SK-N-MC (cell line): ENCODE measurements at regions not wholly inside any gene's neighbourhood (a gene's known extent, or its start where the extent isn't known, plus 50 kb on each side); places are given as distances from the start of the nearest gene placed in this dataset.
"Not testable (repeated sequence)": the region's sequence is repeated elsewhere in the genome, so short reads cannot be mapped to it uniquely, and the experiment has no call there.

Source experiments
- DNase-seq: peaks from one replicate; pipeline ENCODE4 v3.0.0-alpha.2; 2011; ENCODE audit warnings: low read depth, low spot score
- H3K27ac ChIP-seq: fragments of 200-600 bp; sonication (generic); 2 replicates; pipeline ENCODE4 v1.5.1; 2016; ENCODE audit warnings: mixed run types
- H3K36me3 ChIP-seq: fragments of 200-600 bp; sonication (generic); 2 replicates; pipeline ENCODE4 v1.6.1; 2017; ENCODE audit warnings: antibody characterized with exemption, low read length, mixed read lengths; ENCODE audit not compliant: insufficient read depth
- H3K4me3 ChIP-seq: fragments of 200-600 bp; sonication (generic); 2 replicates; pipeline ENCODE4 v1.5.1; 2016
- H3K9ac ChIP-seq: fragments of 200-600 bp; sonication (generic); 2 replicates; pipeline ENCODE4 v1.8.0; 2017; ENCODE audit warnings: mixed run types, mixed read lengths; ENCODE audit not compliant: insufficient read length
- H3K9me3 ChIP-seq: fragments of 200-600 bp; sonication (generic); 2 replicates; pipeline ENCODE4 v1.6.1; 2017; ENCODE audit warnings: low read depth, mild to moderate bottlenecking, antibody characterized with exemption, low read length, moderate library complexity, mixed read lengths
- EZH2 ChIP-seq: fragments of 200-600 bp; sonication (generic); IDR thresholded peaks from one replicate; pipeline ENCODE4 v1.6.1; 2017; ENCODE audit warnings: antibody characterized with exemption
- FOXP2 ChIP-seq: optimal IDR thresholded peaks from 2 replicates; pipeline ENCODE3; 2011; ENCODE audit warnings: mild to moderate bottlenecking, moderate library complexity; ENCODE audit not compliant: insufficient read depth; ENCODE audit errors: extremely low read length, control extremely low read depth
- POLR2AphosphoS5 ChIP-seq: IDR thresholded peaks from 2 replicates; pipeline ENCODE4 v1.6.1; 2012; ENCODE audit warnings: mild to moderate bottlenecking, low read depth, low read length, borderline replicate concordance

GRCh38 chr5:112511920-112512319 lies 92.8 kb upstream of the EPB41L4A start:
- no peak for DNase-seq

GRCh38 chr5:112512901-112513300 lies 93.8 kb upstream of the EPB41L4A start:
- no peak overlapping the region for H3K9ac ChIP-seq
- H3K9me3 ChIP-seq = no peaks in the 10 kb centered on the region
- no peak overlapping the region for H3K27ac ChIP-seq
- no peak for TF ChIP-seq EZH2
- no peak for TF ChIP-seq POLR2AphosphoS5
- TF ChIP-seq FOXP2 = no peak
- DNase-seq = no peak
- H3K36me3 ChIP-seq = no peaks in the 10 kb centered on the region
- H3K4me3 ChIP-seq = no peak overlapping the region

More at GRCh38 chr5:112511920-112512319, 92.8 kb upstream of the EPB41L4A start:
- Histone ChIP-seq H3K9me3 (no peaks in the 10 kb centered on the region), H3K9ac (no peak overlapping the region), H3K36me3 (no peaks in the 10 kb centered on the region), H3K4me3 (no peak overlapping the region), H3K27ac (no peak overlapping the region)
- TF ChIP-seq EZH2 = no peak
- TF ChIP-seq POLR2AphosphoS5 = no peak
- no peak for TF ChIP-seq FOXP2

- TF ChIP-seq POLR2AphosphoS5 (no peak), EZH2 (no peak), FOXP2 (no peak)
- no peak overlapping the region for H3K9ac ChIP-seq
- H3K36me3 ChIP-seq = no peaks in the 10 kb centered on the region
- no peak overlapping the region for H3K27ac ChIP-seq
- no peak for DNase-seq
- H3K9me3 ChIP-seq = no peaks in the 10 kb centered on the region
- no peak overlapping the region for H3K4me3 ChIP-seq
Observed at GRCh38 chr5:112514111-112514510, 95.0 kb upstream of the EPB41L4A start.

- DNase-seq = not testable (repeated sequence)
Observed at GRCh38 chr5:112520474-112520873, 101.4 kb upstream of the EPB41L4A start.

GRCh38 chr5:112522891-112523673 lies 104.0 kb upstream of the EPB41L4A start:
- not testable (repeated sequence) for H3K27ac ChIP-seq, H3K36me3 ChIP-seq, H3K9me3 ChIP-seq, H3K9ac ChIP-seq, DNase-seq, H3K4me3 ChIP-seq

More at GRCh38 chr5:112520474-112520873, 101.4 kb upstream of the EPB41L4A start:
- not testable (repeated sequence) for H3K36me3 ChIP-seq, H3K27ac ChIP-seq, H3K4me3 ChIP-seq, H3K9me3 ChIP-seq, H3K9ac ChIP-seq

GRCh38 chr5:112523674-112524263 lies 104.7 kb upstream of the EPB41L4A start:
- H3K9ac ChIP-seq, DNase-seq, H3K4me3 ChIP-seq, H3K36me3 ChIP-seq, H3K9me3 ChIP-seq, H3K27ac ChIP-seq: not testable (repeated sequence)

GRCh38 chr5:112525217-112525616 lies 106.1 kb upstream of the EPB41L4A start:
- Histone ChIP-seq H3K9ac (no peak overlapping the region), H3K27ac (no peak overlapping the region), H3K4me3 (no peak overlapping the region), H3K9me3 (no peaks in the 10 kb centered on the region), H3K36me3 (no peaks in the 10 kb centered on the region)
- TF ChIP-seq FOXP2 (no peak), EZH2 (no peak)
- no peak for DNase-seq

GRCh38 chr5:112528928-112529327 lies 109.9 kb upstream of the EPB41L4A start:
- Histone ChIP-seq H3K9me3 (no peaks in the 10 kb centered on the region), H3K27ac (no peak overlapping the region), H3K9ac (no peak overlapping the region), H3K36me3 (no peaks in the 10 kb centered on the region), H3K4me3 (no peak overlapping the region)
- TF ChIP-seq POLR2AphosphoS5 = no peak
- TF ChIP-seq EZH2 = no peak
- TF ChIP-seq FOXP2 = no peak
- no peak for DNase-seq

GRCh38 chr5:112529525-112529924 lies 110.4 kb upstream of the EPB41L4A start:
- no peak for DNase-seq
- Histone ChIP-seq H3K9ac (no peak overlapping the region), H3K36me3 (no peaks in the 10 kb centered on the region), H3K27ac (no peak overlapping the region), H3K9me3 (no peaks in the 10 kb centered on the region), H3K4me3 (no peak overlapping the region)
- no peak for TF ChIP-seq FOXP2
- no peak for TF ChIP-seq POLR2AphosphoS5
- no peak for TF ChIP-seq EZH2
